ENCODE measurements at regions not wholly inside any gene's neighbourhood (a gene's known extent, or its start where the extent isn't known, plus 50 kb on each side); places are given as distances from the start of the nearest gene placed in this dataset.

DNA sequence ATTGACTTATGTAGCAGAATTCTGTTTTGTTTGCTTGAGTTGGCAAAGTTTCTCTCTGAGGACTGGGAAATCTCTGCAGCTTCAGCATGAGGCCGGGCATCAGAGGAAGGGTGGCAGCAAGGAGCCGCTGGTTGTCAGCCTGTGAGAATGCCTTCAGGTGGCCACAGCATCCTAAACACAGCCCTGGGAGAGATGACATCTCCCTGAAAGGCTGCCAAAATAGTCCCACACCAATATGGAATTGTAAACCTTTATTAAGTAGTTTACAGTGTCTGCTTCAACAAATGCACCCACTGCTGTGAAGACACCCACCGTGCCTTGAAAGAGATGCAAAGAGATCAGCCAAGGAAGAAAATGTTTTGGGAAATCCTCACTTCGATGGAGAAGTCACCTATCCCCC is 609.7 kb upstream of the ARRDC4 start:
- dilution Hi-C loops (cut with MboI; ENCODE audit: extremely low pct_ligation_motif_present, low sequenced_read_pairs), result no loop called here
- DNase-seq (ENCODE audit: low read depth, low spot score), result no peak
- no peaks in the 10 kb centered on the region for H3K27me3 ChIP-seq (ENCODE audit: control insufficient read depth in 2 of 2, insufficient read depth in 2 of 2, low read length in 2 of 2)
- FAIRE-seq, result no peak
- no peak overlapping the region for H3K27ac ChIP-seq (ENCODE audit: insufficient read depth, low read depth, low read length)
- BruUV-seq (replicated peaks), result no TSS peak
- H3K79me2 ChIP-seq (ENCODE audit: control insufficient read depth, insufficient read depth, low read length), result no peaks in the 10 kb centered on the region
- no peaks in the 10 kb centered on the region for H4K20me1 ChIP-seq (replicated peaks; ENCODE audit: control insufficient read depth, extremely low read depth, insufficient read depth, low read length)
- no peak overlapping the region for H2AFZ ChIP-seq (ENCODE audit: low read depth, low read length)
- CTCF ChIA-PET, result no interaction called here
- H3K4me1 ChIP-seq (ENCODE audit: control insufficient read depth, extremely low read depth, insufficient read depth, low read length), result no peaks in the 10 kb centered on the region
- H3K36me3 ChIP-seq (ENCODE audit: control insufficient read depth in 2 of 2, extremely low read depth in 1 of 2, insufficient read depth in 2 of 2, low read length in 2 of 2), result no peaks in the 10 kb centered on the region
- no peak overlapping the region for H3K9ac ChIP-seq (replicated peaks; ENCODE audit: extremely low read depth, insufficient read depth, low read length)
- intact Hi-C loops (cut with micrococcal nuclease), result no loop called here
- H3K4me3 ChIP-seq (replicated peaks in 1 of 3; ENCODE audit: insufficient read depth in 1 of 3, low read depth in 1 of 3, low read length in 3 of 3), result no peak overlapping the region
- TF ChIP-seq FOS (IDR thresholded peaks at IDR 0.05; ENCODE audit: borderline replicate concordance, insufficient read depth, low read length) (no peak), GATA2 (IDR thresholded peaks at IDR 0.05; ENCODE audit: insufficient read depth, insufficient read length, low read depth, low read length) (no peak), POLR2A (IDR thresholded peaks at IDR 0.05; ENCODE audit: low read depth, low read length) (no peak), POLR2AphosphoS5 (IDR thresholded peaks at IDR 0.05; ENCODE audit: insufficient read depth, low read depth, low read length) (no peak)
- TF ChIP-seq, protein P1, sequence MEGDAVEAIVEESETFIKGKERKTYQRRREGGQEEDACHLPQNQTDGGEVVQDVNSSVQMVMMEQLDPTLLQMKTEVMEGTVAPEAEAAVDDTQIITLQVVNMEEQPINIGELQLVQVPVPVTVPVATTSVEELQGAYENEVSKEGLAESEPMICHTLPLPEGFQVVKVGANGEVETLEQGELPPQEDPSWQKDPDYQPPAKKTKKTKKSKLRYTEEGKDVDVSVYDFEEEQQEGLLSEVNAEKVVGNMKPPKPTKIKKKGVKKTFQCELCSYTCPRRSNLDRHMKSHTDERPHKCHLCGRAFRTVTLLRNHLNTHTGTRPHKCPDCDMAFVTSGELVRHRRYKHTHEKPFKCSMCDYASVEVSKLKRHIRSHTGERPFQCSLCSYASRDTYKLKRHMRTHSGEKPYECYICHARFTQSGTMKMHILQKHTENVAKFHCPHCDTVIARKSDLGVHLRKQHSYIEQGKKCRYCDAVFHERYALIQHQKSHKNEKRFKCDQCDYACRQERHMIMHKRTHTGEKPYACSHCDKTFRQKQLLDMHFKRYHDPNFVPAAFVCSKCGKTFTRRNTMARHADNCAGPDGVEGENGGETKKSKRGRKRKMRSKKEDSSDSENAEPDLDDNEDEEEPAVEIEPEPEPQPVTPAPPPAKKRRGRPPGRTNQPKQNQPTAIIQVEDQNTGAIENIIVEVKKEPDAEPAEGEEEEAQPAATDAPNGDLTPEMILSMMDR (IDR thresholded peaks at IDR 0.05; ENCODE audit: extremely low read depth in 1 of 2, insufficient read depth in 1 of 2, low read depth in 1 of 2, low read length in 2 of 2), result no peak
- POLR2A ChIA-PET, result no interaction called here
- H3K9me3 ChIP-seq (replicated peaks; ENCODE audit: control insufficient read depth, insufficient read depth, low read length), result peaks cover 3% of the 10 kb centered on the region
- H3K4me2 ChIP-seq (ENCODE audit: insufficient read depth, low read length), result no peak overlapping the region
- no peaks in the 10 kb centered on the region for H3K9me1 ChIP-seq (replicated peaks; ENCODE audit: control insufficient read depth, extremely low read depth, insufficient read depth, low read length)

DNA sequence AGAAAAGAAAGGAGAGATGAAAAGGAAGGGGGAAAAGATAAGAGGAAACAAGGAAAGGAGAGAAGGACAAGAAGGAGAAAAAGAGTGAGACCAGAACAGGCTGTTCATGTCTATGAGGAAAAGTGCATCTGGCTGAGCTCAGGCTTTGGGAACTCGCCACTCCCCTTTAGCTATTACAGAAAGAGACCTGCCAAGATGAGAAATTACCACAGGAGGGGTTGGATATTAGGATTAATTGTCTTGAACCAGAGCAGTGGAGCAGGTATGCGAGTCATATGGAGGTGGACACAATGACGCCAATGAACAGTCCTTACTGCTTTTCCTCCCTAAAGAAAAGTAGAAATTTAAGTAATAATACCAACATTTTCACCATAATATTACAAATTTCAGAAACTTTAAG is 577.0 kb upstream of the ARRDC4 start:
- no TSS peak for BruUV-seq (replicated peaks)
- FAIRE-seq (no peak), DNase-seq (ENCODE audit: low read depth, low spot score) (no peak)
- intact Hi-C loops (cut with micrococcal nuclease), result no loop called here
- Histone ChIP-seq H3K4me1 (ENCODE audit: control insufficient read depth, extremely low read depth, insufficient read depth, low read length) (no peaks in the 10 kb centered on the region), H2AFZ (ENCODE audit: low read depth, low read length) (no peak overlapping the region), H3K27me3 (ENCODE audit: control insufficient read depth in 2 of 2, insufficient read depth in 2 of 2, low read length in 2 of 2) (no peaks in the 10 kb centered on the region), H4K20me1 (replicated peaks; ENCODE audit: control insufficient read depth, extremely low read depth, insufficient read depth, low read length) (no peaks in the 10 kb centered on the region), H3K27ac (ENCODE audit: insufficient read depth, low read depth, low read length) (no peak overlapping the region), H3K4me2 (ENCODE audit: insufficient read depth, low read length) (no peak overlapping the region), H3K79me2 (ENCODE audit: control insufficient read depth, insufficient read depth, low read length) (no peaks in the 10 kb centered on the region), H3K9ac (replicated peaks; ENCODE audit: extremely low read depth, insufficient read depth, low read length) (no peak overlapping the region), H3K9me1 (replicated peaks; ENCODE audit: control insufficient read depth, extremely low read depth, insufficient read depth, low read length) (no peaks in the 10 kb centered on the region), H3K36me3 (ENCODE audit: control insufficient read depth in 2 of 2, extremely low read depth in 1 of 2, insufficient read depth in 2 of 2, low read length in 2 of 2) (no peaks in the 10 kb centered on the region), H3K4me3 (replicated peaks in 1 of 3; ENCODE audit: insufficient read depth in 1 of 3, low read depth in 1 of 3, low read length in 3 of 3) (no peak overlapping the region), H3K9me3 (replicated peaks; ENCODE audit: control insufficient read depth, insufficient read depth, low read length) (peaks cover 2% of the 10 kb centered on the region)
- ChIA-PET POLR2A (no interaction called here), CTCF (no interaction called here)
- dilution Hi-C loops (cut with MboI; ENCODE audit: extremely low pct_ligation_motif_present, low sequenced_read_pairs), result no loop called here
- TF ChIP-seq, protein P1 (IDR thresholded peaks at IDR 0.05; ENCODE audit: extremely low read depth in 1 of 2, insufficient read depth in 1 of 2, low read depth in 1 of 2, low read length in 2 of 2), result no peak
- TF ChIP-seq FOS (IDR thresholded peaks at IDR 0.05; ENCODE audit: borderline replicate concordance, insufficient read depth, low read length), result no peak
- TF ChIP-seq, protein P2, sequence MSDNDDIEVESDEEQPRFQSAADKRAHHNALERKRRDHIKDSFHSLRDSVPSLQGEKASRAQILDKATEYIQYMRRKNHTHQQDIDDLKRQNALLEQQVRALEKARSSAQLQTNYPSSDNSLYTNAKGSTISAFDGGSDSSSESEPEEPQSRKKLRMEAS (IDR thresholded peaks at IDR 0.05; ENCODE audit: insufficient read depth, insufficient read length), result no peak
- TF ChIP-seq POLR2A (IDR thresholded peaks at IDR 0.05; ENCODE audit: low read depth, low read length), result no peak
- no peak for TF ChIP-seq EZH2 (IDR thresholded peaks at IDR 0.05; ENCODE audit: borderline replicate concordance, low read depth, low read length, severe bottlenecking)
- no peak for TF ChIP-seq POLR2AphosphoS5 (IDR thresholded peaks at IDR 0.05; ENCODE audit: insufficient read depth, low read depth, low read length)
- no peak for TF ChIP-seq JUN (IDR thresholded peaks at IDR 0.05; ENCODE audit: borderline replicate concordance, insufficient read depth, insufficient read length, low read depth)
- no peak for TF ChIP-seq GATA2 (IDR thresholded peaks at IDR 0.05; ENCODE audit: insufficient read depth, insufficient read length, low read depth, low read length)

Measured in endothelial cell of umbilical vein (primary cell).